Activated T-helper 17 cell treated with anti-CD3 and anti-CD28 coated beads, Interleukin-2, amount 50 U/mL, for 72 hours (primary cell): ENCODE measurements at regions not wholly inside any gene's neighbourhood (a gene's known extent, or its start where the extent isn't known, plus 50 kb on each side); places are given as distances from the start of the nearest gene placed in this dataset.
"Not testable (repeated sequence)": the region's sequence is repeated elsewhere in the genome, so short reads cannot be mapped to it uniquely, and the experiment has no call there.

Experiments
- ATAC-seq: fragments of 150-1000 bp; cut with Tn5 transposase; replicated peaks from 2 replicates; pipeline ENCODE4 v1.10.0; 2021; ENCODE audit warnings: mild to moderate bottlenecking, moderate library complexity
- H3K27ac Mint-ChIP-seq: one replicate; pipeline ENCODE4 v1.8.0; 2022; ENCODE audit warnings: mixed read lengths
- H3K27me3 Mint-ChIP-seq: one replicate; pipeline ENCODE4 v1.8.0; 2022; ENCODE audit warnings: mixed read lengths
- H3K36me3 Mint-ChIP-seq: one replicate; pipeline ENCODE4 v1.8.0; 2022; ENCODE audit warnings: low read depth, mild to moderate bottlenecking, mixed read lengths
- H3K4me1 Mint-ChIP-seq: one replicate; pipeline ENCODE4 v1.8.0; 2022; ENCODE audit warnings: mixed read lengths
- H3K4me3 Mint-ChIP-seq: one replicate; pipeline ENCODE4 v1.8.0; 2022; ENCODE audit warnings: mild to moderate bottlenecking, mixed read lengths
- H3K9me3 Mint-ChIP-seq: one replicate; pipeline ENCODE4 v1.8.0; 2022; ENCODE audit warnings: mixed read lengths

DNA sequence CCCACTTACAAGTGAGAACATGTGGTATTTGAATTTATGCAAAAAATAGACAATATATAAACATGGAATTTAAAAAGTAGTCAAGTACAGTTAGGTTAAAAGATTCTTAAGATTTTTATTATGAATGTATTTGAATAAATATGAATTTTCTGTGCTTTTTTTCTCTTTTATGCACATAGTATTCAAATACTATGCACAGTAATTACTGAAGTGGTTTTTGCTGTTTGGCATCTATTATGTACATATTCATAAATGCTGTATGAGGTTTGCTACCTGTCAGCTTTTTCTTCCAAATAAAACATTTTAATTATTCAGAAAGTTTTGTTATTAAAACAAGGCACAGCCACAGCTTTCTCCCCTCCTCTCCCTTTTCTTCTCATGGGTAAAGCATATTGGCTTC lies 1272.7 kb downstream of the NSUN3 start:
- H3K36me3 Mint-ChIP-seq = no peaks in the 10 kb centered on the region
- H3K4me3 Mint-ChIP-seq = no peak overlapping the region
- peaks cover 3% of the 10 kb centered on the region for H3K9me3 Mint-ChIP-seq
- H3K27ac Mint-ChIP-seq = no peak overlapping the region
- H3K27me3 Mint-ChIP-seq = no peaks in the 10 kb centered on the region
- ATAC-seq = no peak
- no peaks in the 10 kb centered on the region for H3K4me1 Mint-ChIP-seq

DNA sequence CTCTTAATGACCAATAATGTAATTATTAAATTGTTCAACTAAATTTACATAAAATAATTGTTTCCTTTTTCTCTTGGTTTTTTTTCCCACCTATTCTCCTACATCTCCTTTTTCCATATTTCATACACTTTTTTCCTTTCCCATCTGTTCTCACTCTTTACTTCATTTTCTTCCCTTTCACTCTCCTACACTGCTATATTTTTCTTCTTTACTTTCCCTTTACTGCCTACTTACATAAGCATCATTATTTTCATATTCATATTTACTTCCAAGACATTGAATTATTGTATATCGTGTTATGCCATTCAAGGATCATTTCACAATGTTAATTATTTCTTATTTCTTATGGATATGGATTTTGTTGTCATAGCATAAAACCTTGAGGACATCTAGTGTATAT lies 1275.6 kb downstream of the NSUN3 start:
- Mint-ChIP-seq H3K27me3 (no peaks in the 10 kb centered on the region), H3K36me3 (no peaks in the 10 kb centered on the region), H3K4me1 (no peaks in the 10 kb centered on the region), H3K4me3 (no peak overlapping the region), H3K27ac (no peak overlapping the region), H3K9me3 (peaks cover 7% of the 10 kb centered on the region)
- ATAC-seq = no peak

DNA sequence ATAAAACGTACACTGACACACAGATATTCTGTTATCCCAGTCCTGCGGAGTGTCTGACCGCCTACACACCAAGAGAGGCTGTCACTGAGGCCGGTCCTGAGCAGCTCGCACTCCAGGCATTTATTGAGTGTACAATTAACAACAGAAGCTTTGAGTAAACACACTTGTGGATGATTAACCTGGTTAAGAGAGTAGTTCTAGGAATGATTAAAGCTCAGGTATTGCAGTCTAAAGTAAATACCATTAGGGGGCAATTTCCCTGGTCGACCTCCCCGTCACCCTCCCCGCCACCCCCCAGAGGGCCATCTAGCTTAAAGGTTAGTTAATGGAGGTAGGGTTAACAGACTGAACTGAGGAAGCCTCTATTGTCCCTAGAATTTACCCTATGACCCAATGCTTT lies 1278.5 kb downstream of the NSUN3 start:
- Mint-ChIP-seq H3K9me3 (peaks cover 8% of the 10 kb centered on the region), H3K4me3 (no peak overlapping the region), H3K4me1 (no peaks in the 10 kb centered on the region), H3K36me3 (no peaks in the 10 kb centered on the region), H3K27me3 (no peaks in the 10 kb centered on the region), H3K27ac (no peak overlapping the region)
- ATAC-seq = no peak

DNA sequence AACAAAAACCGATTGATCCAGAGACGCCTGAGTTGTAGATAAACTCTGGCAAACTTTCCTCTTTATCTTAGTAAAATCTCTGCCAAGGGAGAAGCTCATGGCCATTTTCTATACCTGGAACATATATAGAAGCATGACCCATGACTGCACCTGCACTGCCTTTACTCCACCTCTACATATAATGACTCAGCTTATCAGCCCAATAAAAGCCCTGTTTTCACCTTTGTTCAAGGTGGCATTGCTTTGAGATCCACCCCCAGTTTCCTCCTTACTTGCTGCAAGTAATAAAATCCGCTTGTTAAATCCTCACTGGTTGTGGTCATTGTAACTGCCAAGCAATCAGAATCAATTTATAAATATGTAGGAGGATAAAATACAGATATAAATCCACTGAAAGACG lies 1280.4 kb downstream of the NSUN3 start:
- Mint-ChIP-seq H3K4me3 (no peak overlapping the region), H3K36me3 (no peaks in the 10 kb centered on the region), H3K27ac (no peak overlapping the region), H3K4me1 (no peaks in the 10 kb centered on the region), H3K9me3 (peaks cover 8% of the 10 kb centered on the region), H3K27me3 (no peaks in the 10 kb centered on the region)
- ATAC-seq = no peak

DNA sequence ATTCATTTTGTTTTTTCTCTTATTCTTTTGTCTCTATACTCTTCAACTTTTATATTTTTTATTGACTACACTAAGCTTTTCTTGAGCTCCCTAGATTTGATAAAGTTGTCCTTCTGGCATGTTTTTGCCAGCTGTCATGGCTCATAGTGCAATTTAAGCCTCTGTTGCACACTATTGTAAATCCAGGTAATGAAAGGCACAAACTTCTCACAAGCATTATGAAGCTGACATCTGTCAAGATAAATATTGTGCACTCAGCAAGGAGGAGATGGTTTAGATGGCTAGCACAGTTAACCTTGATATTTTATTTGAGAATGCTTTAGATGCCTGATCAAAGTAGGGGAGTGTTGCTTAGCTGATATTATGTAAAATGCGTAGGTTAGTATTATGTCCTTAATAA lies 1280.9 kb downstream of the NSUN3 start:
- Mint-ChIP-seq H3K27me3 (no peaks in the 10 kb centered on the region), H3K4me1 (no peaks in the 10 kb centered on the region), H3K9me3 (peaks cover 8% of the 10 kb centered on the region), H3K36me3 (no peaks in the 10 kb centered on the region), H3K27ac (no peak overlapping the region), H3K4me3 (no peak overlapping the region)
- ATAC-seq = no peak

DNA sequence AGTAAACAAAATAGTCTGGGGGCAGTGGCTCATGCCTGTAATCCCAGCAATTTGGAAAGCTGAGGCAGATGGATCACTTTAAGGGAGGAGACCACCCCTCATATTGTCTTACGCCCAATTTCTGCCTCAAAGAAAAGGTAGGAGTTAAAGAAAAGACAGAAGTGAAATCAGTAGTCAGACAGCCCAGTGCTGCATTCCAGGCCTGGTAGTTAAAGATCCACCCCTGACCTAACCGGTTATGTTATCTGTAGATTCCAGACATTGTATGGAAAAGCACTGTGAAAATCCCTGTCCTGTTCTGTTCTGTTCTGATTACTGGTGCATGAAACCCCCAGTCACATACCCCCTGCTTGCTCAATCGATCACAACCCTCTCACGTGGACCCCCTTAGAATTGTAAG lies 1285.1 kb downstream of the NSUN3 start:
- not testable (repeated sequence) for H3K4me3 Mint-ChIP-seq, ATAC-seq, H3K36me3 Mint-ChIP-seq, H3K27me3 Mint-ChIP-seq, H3K27ac Mint-ChIP-seq, H3K4me1 Mint-ChIP-seq
- peaks cover 18% of the 10 kb centered on the region for H3K9me3 Mint-ChIP-seq

DNA sequence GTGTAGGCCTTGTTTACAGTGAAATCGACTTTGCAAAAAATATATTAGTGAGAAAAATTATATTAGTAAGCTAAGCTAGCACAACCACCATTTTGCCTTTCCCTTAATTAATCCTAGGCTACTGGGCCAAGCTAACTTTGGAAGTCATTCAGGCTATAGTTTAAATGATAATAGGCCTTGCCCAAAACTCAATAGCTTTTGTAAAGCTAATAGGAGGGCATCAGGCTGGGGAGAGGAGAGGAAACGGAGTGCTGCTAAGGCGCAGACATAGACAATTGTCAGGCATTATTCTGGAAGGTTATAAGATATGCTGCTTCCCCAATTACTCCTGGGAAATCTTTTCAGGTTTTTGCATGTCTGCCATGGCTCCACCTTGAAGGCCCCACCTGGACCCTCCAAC lies 1286.0 kb downstream of the NSUN3 start:
- no peak for ATAC-seq
- Mint-ChIP-seq H3K27me3 (no peaks in the 10 kb centered on the region), H3K36me3 (no peaks in the 10 kb centered on the region), H3K4me1 (no peaks in the 10 kb centered on the region), H3K27ac (no peak overlapping the region), H3K4me3 (no peak overlapping the region), H3K9me3 (peaks cover 10% of the 10 kb centered on the region)

DNA sequence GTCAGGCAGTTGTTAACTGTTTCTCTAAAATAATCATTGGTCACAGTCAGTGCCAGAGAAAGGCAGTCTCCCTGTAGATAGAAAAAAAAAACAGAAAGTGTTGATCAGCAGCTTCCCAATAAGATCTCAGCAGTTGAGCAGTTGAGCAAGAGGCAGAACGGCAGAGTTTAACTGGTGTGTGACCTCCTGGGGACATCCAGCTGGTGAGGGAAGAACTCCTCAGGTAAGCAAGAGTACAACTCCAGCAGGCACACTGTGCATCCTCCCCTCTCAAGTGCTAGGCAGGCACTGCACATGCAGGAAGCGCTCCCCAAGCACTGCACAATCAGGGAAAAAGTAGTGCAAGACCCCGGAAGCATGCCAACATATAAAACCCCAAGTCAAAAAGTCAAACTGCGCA lies 1287.2 kb downstream of the NSUN3 start:
- Mint-ChIP-seq H3K36me3 (no peaks in the 10 kb centered on the region), H3K27me3 (no peaks in the 10 kb centered on the region), H3K9me3 (peaks cover 10% of the 10 kb centered on the region), H3K27ac (no peak overlapping the region), H3K4me3 (no peak overlapping the region), H3K4me1 (no peaks in the 10 kb centered on the region)
- no peak for ATAC-seq

DNA sequence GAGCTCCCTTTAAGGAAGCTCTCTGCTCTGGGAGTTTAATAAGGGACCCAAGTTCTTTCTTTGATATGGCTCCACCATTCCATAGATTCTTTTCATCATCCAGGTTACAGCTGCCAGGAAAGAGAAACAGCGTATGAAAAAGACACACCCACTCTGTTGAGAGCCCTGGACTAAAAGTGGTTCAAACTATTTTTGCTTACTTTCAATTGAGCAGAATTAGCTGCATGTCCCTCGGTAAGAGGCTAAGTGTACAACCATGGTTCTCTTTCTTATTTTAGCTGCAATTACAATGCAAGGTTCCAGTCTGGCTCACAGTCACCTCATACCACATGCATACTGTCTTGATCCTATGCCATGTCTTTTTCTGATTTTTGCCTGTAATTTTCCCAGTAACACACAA lies 1288.3 kb downstream of the NSUN3 start:
- no peak for ATAC-seq
- Mint-ChIP-seq H3K9me3 (peaks cover 10% of the 10 kb centered on the region), H3K36me3 (no peaks in the 10 kb centered on the region), H3K4me3 (no peak overlapping the region), H3K27me3 (no peaks in the 10 kb centered on the region), H3K27ac (no peak overlapping the region), H3K4me1 (no peaks in the 10 kb centered on the region)

DNA sequence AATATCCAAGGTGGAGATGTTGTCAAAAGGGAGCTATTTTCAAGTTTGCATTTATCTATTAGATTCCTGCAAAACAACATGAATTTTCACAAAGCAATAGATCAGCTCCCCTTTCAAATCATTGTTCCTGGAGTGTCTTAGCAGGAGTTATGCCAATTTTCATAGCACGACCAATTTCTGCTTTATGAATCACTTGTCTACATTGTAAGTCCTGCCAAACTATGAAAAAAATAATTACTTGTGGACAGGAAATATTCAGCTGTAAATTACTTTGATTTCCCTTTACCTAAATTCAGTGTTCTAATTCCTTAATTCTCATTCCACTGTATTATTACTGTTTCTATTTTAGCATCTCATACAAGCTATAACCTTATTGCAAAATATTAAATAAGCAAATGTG lies 1289.6 kb downstream of the NSUN3 start:
- H3K4me3 Mint-ChIP-seq = no peak overlapping the region
- H3K36me3 Mint-ChIP-seq = no peaks in the 10 kb centered on the region
- H3K9me3 Mint-ChIP-seq = peaks cover 10% of the 10 kb centered on the region
- no peaks in the 10 kb centered on the region for H3K4me1 Mint-ChIP-seq
- no peak for ATAC-seq
- no peak overlapping the region for H3K27ac Mint-ChIP-seq
- H3K27me3 Mint-ChIP-seq = no peaks in the 10 kb centered on the region

DNA sequence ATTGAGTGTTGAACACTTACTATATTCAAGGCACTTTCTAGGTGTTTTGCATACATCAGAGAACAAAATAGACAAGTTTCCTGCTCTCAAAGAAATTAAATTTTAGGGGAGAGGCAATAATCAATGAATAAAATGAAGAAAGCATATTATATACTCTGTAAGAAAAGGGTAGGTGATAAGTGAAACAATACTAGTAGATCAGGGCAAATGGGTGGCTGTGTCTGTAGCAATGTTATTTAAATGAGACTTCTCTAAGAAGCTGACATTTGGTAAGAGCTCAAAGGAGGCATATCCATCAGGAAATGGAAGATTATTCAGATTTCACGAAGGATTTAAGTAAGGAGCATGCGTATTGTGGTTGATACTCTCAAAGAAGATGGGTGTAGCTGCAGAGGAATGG lies 1291.6 kb downstream of the NSUN3 start:
- ATAC-seq = no peak
- H3K27ac Mint-ChIP-seq = no peak overlapping the region
- H3K27me3 Mint-ChIP-seq = no peaks in the 10 kb centered on the region
- no peak overlapping the region for H3K4me3 Mint-ChIP-seq
- no peaks in the 10 kb centered on the region for H3K4me1 Mint-ChIP-seq
- peaks cover 10% of the 10 kb centered on the region for H3K9me3 Mint-ChIP-seq
- H3K36me3 Mint-ChIP-seq = no peaks in the 10 kb centered on the region

DNA sequence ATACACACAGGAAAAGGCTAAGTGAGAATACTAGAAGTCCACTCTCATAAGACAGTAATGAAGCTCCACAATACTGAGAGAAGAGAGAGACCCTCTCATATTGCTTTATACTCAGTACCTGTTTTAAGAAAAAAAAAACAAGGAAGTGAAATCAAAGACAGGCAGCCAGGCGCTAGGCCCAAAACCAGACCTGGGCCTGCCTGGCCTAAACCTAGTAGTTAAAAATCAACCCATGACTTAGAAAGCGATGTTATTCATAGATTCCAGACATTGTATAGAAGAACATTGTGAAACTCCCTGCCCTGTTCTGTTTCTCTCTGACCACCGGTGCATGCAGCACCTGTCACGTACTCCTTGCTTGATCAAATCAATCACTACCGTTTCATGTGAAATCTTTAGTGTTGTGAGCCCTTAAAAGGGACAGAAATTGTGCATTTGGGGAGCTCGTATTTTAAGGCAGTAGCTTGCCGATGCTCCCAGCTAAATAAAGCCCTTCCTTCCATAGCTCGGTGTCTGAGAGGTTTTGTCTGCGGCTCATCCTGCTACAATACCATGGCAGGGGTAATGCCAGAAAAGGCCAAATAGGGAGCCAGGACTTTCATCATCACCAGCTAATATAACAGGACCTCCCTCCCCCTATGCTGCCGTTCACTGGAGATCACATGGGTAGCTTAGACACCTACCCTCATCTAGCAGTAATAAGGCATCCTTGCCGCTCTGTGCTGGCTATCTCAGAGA lies 1294.1 kb downstream of the NSUN3 start:
- Mint-ChIP-seq H3K36me3 (no peaks in the 10 kb centered on the region), H3K4me3 (no peak overlapping the region), H3K27me3 (no peaks in the 10 kb centered on the region)

DNA sequence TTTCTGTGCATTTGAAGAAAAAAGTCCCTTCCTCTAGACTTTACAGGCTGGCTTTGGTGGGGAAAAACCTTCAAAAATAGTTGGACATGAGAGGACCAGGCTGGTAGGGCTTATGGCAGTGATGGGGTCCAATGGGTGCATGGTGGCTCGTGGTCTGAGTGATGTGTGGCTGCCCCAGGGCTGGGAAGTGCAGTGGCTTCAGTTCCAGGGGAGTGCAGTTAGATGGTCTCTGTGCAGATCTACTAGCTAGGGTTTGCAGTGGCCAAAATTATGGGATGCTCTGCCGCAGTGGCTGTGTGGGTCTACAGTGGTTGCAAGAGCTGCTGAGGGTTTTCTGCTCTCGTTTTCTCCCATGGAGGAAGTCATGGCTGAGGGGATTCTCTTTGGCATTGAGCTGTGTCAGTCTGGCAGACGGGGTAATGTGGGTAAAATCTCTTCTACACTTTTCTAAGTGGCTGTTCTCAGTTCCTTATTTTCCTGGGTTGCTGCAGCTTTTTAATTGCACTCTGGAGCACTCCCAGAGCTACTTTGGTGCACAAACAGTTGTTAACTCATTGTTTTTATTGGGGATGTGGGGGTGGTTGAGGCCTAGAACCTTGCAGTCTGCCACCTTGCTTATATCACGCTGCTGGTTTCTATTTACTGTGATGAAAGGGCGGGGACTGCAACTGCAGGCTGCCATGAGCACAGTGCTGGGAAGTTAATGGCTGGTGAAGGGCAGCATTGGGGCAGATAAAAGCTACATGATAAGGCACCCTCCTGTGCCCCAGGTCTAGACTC lies 1324.6 kb downstream of the NSUN3 start:
- no peak for ATAC-seq
- Mint-ChIP-seq H3K27me3 (no peaks in the 10 kb centered on the region), H3K36me3 (no peaks in the 10 kb centered on the region), H3K4me1 (no peaks in the 10 kb centered on the region), H3K9me3 (peaks cover 10% of the 10 kb centered on the region), H3K4me3 (no peak overlapping the region), H3K27ac (no peak overlapping the region)

More for the DNA sequence above, 1294.1 kb downstream of the NSUN3 start:
- ATAC-seq = no peak
- Mint-ChIP-seq H3K27ac (no peak overlapping the region), H3K9me3 (no peaks in the 10 kb centered on the region), H3K4me1 (no peaks in the 10 kb centered on the region)

DNA sequence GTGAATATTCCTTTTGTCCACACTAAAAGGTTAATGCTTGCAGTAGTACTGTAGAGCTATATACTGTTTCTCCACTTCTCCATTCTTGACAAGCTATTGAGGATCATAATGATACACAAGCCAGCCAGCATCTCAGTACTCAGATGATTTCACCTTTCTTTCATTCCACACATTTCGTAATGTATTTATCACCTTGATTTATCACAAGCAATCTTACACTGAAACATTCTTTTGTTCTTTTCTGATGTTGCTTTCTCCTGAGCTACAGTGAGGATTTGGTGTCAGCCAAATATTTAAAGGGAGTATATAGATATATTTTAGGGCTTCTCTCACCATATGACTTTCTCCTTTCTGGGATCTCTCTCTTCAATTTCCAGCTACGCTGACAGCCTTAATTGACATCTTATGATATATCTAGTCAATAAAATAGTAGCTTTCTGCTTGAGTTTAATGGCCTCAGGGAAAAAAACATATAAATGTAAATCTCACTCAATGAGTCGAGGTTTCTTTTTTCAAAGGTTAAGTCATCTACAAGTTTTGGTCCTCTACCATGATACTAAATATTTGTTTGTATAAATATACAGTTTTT lies 1327.0 kb downstream of the NSUN3 start:
- Mint-ChIP-seq H3K27ac (no peak overlapping the region), H3K36me3 (no peaks in the 10 kb centered on the region), H3K9me3 (peaks cover 10% of the 10 kb centered on the region), H3K4me3 (no peak overlapping the region), H3K4me1 (no peaks in the 10 kb centered on the region), H3K27me3 (no peaks in the 10 kb centered on the region)
- ATAC-seq = no peak

DNA sequence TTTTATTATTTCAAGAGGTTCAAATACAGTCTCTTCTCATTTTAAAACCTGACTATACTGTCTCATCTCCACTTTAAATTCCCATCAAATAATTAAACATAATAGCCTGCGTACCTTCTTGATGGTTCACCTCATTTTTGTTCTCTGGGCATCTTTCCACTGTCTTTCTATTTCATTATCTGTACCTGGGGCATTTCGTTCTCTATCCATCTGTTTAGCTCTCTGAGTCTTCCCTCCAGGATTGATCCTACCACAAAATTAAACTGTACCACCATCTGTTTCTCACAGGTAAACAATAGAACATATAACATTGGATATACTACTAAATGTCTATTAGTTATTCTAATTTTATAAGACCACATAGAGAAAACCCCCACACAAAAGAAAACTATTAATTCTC lies 1331.4 kb downstream of the NSUN3 start:
- H3K4me3 Mint-ChIP-seq = no peak overlapping the region
- H3K36me3 Mint-ChIP-seq = no peaks in the 10 kb centered on the region
- H3K4me1 Mint-ChIP-seq = no peaks in the 10 kb centered on the region
- H3K27me3 Mint-ChIP-seq = no peaks in the 10 kb centered on the region
- H3K9me3 Mint-ChIP-seq = no peaks in the 10 kb centered on the region
- no peak for ATAC-seq
- H3K27ac Mint-ChIP-seq = no peak overlapping the region
